Inferior parietal cortex (tissue), 1 donor: ENCODE measurements at regions not wholly inside any gene's neighbourhood (a gene's known extent, or its start where the extent isn't known, plus 50 kb on each side); places are given as distances from the start of the nearest gene placed in this dataset.

ENCODE experiments used
- DNase-seq: peaks from one replicate; pipeline ENCODE4 v3.0.0-alpha.2; 2016; ENCODE audit errors: extremely low spot score

- DNase-seq = no peak
These were observed 205.9 kb upstream of the IL12B start for GRCh38 chr5:159536166-159536565.

- no peak for DNase-seq
These were observed 206.4 kb upstream of the IL12B start for GRCh38 chr5:159536646-159537045.

- DNase-seq = no peak
These were observed 209.4 kb upstream of the IL12B start for GRCh38 chr5:159539678-159540077.

- DNase-seq = no peak
These were observed 213.0 kb upstream of the IL12B start for GRCh38 chr5:159543326-159543725.

- no peak for DNase-seq
These were observed 214.9 kb upstream of the IL12B start for GRCh38 chr5:159545156-159545555.

GRCh38 chr5:159547466-159548195, 217.3 kb upstream of the IL12B start:
- DNase-seq = no peak

- peak; percentile 36 for DNase-seq
These were observed 218.2 kb upstream of the IL12B start for GRCh38 chr5:159548517-159548916.

- DNase-seq = no peak
These were observed 218.8 kb upstream of the IL12B start for GRCh38 chr5:159549046-159549445.

- DNase-seq = no peak
These were observed 220.7 kb upstream of the IL12B start for GRCh38 chr5:159550951-159551350.

- peak; percentile 36 for DNase-seq
These were observed 222.5 kb upstream of the IL12B start for GRCh38 chr5:159552751-159553150.

GRCh38 chr5:159553792-159554191, 223.5 kb upstream of the IL12B start:
- DNase-seq = no peak

GRCh38 chr5:159555084-159555483, 224.8 kb upstream of the IL12B start:
- no peak for DNase-seq

GRCh38 chr5:159559337-159559736, 229.1 kb upstream of the IL12B start:
- DNase-seq = no peak

- DNase-seq = no peak
These were observed 229.8 kb upstream of the IL12B start for GRCh38 chr5:159560088-159560487.

- no peak for DNase-seq
These were observed 233.7 kb upstream of the IL12B start for GRCh38 chr5:159564031-159564430.

GRCh38 chr5:159566832-159567231, 236.5 kb upstream of the IL12B start:
- no peak for DNase-seq

GRCh38 chr5:159567461-159567860, 237.2 kb upstream of the IL12B start:
- no peak for DNase-seq

GRCh38 chr5:159571501-159572244, 241.4 kb upstream of the IL12B start:
- no peak for DNase-seq

- no peak for DNase-seq
These were observed 246.6 kb upstream of the IL12B start for GRCh38 chr5:159576902-159577301.

- DNase-seq = peak; percentile 11
These were observed 251.4 kb upstream of the IL12B start for GRCh38 chr5:159581502-159582249.

- no peak for DNase-seq
These were observed 252.7 kb upstream of the IL12B start for GRCh38 chr5:159582756-159583541.

GRCh38 chr5:159586921-159587320, 256.6 kb upstream of the IL12B start:
- no peak for DNase-seq
